HG03520 (cell line): ENCODE measurements at regions not wholly inside any gene's neighbourhood (a gene's known extent, or its start where the extent isn't known, plus 50 kb on each side); places are given as distances from the start of the nearest gene placed in this dataset.
"Not testable (repeated sequence)": the region's sequence is repeated elsewhere in the genome, so short reads cannot be mapped to it uniquely, and the experiment has no call there.

Source experiments
- ATAC-seq: cut with Tn5 transposase; IDR thresholded peaks from one replicate; pipeline ENCODE4 v1.9.1; 2021; ENCODE audit warnings: mild to moderate bottlenecking, moderate library complexity; ENCODE audit not compliant: unreplicated experiment

DNA sequence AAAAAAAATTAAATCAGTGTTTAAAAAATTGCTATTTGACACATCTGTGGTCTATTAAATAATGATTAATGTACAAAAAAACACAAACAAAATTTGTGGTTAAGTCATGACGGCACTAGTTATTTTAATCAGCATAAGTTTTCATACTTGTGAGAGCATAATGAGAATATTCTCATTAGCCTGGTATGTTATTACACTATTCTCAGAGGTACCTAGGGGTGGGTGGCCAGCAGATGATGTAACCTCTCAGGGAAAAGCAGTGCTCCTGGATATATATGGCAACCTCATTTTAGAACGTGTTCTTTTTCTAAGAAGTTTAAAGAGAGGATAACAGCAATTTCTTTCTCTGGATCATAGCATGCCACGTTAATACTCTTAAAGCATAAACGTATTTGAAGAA, 109.2 kb downstream of the GJA1 start:
- ATAC-seq = no peak

DNA sequence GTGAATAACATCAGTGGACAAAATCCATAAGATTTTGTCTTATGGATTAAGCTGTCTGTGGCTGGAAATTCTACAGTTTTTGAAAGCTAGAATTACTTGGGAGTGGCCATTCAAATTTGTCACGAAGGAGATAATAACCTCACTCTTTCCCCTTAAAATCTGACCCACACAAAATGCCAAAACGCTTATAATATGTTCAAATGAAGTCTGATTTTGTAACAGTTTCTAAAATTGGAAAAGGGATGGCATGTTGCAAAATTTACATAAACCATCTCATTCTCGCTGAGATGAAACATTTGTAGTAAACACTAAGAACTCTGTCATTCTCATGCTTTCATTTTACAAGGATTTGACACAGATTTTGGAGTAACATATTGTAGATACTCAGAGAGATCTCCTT, 112.7 kb downstream of the GJA1 start:
- ATAC-seq = no peak

DNA sequence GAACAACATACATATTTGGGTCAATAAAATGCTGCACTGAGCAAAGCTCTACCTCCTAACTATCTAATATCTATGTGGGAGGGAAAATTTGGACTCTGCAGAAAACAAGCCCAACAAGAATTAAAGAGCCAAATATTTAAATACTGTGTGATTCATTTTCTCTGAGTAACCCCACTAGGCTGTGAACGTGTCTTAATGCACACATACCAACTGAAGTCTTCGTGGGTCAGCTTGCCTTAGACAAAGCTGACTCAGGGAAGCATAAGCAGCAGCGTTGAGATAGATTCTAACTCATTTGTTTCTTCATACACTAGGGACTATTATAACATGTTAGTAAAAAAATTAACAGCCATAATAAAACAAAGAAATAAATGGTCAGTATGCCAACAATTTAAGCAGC, 114.3 kb downstream of the GJA1 start:
- ATAC-seq = no peak

DNA sequence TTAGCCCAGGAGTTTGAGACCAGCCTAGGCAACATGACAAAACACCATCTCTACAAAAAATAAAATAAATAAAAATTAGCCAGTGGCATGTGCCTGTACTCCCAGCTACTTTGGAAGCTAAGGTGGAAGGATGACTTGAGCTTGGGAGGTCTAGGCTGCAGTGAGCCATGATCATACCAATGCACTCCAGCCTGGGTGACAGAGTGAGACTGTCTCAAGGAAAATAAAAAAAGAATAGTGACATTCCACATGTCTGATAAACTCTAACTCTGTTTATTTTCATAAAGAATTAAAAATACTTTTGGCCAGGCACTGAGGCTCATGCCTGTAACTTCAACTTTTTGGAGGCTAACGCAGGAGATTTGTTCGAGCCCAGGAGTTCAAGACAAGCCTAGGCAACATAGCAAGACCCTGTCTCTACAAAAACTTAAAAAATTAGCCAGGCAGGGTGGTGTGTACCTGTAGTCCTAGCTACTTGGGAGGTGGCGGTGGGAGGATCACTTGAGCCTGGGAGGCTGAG, 115.1 kb downstream of the GJA1 start:
- ATAC-seq = no peak

DNA sequence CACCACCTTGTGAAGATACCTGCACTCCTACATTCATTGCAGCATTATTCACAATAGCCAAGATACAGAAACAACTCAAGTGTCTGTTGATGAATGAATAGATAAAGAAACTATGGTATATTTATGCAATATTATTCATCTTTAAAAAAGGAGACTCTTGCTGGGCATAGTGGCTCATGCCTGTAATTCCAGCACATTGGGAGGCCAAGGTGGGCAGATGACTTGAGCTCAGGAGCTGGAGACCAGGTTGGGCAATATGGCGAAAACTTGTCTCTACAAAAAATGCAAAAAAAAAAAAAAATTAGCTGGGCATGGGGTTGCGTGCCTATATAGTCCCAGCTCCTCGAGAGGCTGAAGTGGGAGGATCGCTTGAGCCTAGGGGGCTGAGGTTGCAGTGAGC, 119.8 kb downstream of the GJA1 start:
- no peak for ATAC-seq

DNA sequence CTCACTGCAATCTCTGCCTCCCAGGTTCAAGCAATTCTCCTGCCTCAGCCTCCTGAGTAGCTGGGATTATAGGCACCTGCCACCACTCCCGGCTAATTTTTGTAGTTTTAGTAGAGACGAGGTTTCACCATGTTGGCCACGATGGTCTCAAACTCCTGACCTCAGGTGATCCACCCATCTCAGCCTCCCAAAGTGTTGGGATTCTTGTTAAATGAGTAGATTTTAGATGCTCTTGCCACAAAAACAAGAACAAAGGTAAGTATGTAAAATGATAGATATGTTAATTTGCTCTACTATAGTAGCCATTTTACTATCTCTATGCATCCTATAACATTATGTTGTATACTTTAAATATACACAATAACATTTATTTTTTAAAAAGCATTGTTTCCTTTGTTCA, 120.7 kb downstream of the GJA1 start:
- ATAC-seq = not testable (repeated sequence)

DNA sequence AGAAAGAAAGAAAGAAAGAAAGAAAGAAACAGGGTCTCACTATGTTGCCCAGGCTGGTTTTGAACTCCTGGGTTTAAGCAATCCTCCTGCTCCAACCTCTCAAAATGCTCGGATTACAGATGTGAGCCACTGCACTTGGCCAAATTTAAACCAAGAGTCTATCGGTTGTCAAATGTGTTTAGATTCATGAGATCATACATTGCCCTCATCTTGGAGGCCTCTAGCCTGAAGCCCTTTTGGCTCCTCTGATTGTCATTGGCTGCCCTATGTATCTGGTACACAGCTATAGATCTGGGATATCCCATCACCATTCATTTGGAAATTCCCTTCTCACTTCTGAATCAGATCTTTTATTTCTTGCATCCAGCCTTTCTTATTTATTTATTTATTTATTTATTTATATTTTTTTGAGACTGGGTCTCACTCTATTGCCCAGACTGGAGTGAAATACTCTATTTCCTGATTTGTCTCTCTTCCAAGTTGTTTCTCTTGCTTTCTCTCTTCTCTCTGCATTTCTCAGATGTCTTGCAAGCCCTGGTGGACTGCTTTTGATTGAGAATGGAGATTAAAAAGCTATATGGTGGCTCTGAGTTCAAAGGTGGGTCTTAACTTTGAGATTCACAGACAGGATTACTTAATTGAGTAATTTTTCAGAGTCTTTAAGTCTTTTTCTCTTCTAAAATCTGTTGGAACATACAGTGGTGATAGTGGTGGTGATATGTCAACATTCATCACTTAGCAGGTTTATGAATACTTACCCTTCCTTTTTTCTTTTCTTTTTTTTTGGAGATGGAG, 121.9 kb downstream of the GJA1 start:
- ATAC-seq = no peak

DNA sequence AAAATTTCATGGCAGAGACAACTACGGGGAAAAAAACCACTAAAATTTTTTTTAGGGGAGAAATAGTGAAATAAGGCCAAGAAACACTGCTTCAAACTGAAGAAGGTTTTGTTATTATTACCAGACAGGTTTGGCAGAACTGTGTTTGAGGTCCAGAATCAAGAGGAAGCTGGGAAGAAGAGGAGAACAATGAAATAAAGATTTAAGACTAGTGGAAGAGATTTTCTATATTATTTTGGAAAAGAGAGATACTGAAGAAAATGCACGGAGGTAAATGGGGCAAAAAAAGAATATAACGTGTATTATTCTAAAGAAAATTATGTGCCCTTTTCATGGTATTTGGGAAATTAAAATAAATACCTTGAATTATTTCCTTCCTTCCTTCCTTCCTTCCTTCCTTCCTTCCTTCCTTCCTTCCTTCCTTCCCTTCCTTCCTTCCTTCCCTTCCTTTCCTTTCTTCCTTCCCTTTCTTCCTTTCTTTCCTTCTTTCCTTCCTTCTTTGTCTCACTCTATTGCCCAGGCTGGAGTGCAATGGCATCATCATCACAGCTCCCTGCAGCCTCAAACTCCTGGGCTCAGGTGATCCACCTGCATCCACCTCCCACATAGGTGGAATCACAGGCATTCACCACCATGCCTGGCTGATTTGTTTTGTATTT, 124.3 kb downstream of the GJA1 start:
- no peak for ATAC-seq

DNA sequence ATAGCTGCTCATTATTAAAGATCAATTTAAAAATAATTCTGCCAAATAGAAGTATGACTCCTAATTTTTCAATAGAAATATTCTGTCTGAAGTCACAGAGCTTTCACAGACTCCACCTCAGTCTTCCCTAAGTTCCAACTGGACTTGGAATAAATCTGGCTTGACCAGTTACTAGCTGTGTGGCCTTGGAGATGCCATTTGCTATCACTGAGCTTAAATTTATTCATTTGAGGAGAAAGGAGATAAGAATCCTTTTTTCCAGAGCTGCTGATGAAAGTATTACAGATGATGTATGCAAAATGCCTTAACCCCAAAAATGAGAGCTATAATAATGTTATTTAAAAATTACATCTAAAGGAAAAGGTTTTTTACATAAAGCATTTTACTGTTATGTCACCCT, 125.0 kb downstream of the GJA1 start:
- ATAC-seq = no peak

DNA sequence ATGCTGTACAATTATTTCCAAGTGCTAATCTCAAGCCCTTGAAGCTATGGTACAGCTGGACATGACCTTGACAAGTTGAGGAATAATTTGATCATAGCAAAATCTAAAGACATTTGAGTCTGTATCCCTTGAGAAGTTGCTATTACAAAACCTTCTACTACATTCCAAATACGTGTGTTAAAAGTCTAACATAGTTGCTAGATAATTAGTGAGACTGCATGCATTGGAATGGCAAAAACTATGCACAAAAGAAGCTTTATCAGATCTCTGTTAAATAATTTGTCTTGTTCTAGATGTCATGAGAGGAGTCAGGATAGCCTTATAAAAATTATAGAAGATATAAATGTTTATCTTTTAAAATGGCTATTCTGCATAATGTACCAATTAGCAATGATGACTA, 127.8 kb downstream of the GJA1 start:
- ATAC-seq = no peak

DNA sequence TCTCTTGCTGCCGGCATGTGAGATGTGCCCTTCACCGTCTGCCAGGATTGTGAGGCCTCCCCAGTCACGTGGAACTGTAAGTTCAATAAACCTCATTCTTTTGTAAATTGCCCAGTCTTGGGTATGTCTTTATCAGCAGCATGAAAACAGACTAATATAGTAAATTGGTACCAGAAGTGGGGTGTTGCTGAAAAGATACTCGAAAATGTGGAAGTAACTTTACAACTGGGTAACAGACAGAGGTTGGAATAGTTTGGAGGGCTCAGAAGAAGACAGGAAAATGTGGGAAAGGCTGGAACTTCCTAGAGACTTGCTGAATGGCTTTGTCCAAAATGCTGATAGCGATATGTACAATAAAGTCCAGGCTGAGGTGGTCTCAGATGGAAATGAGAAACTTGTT, 129.1 kb downstream of the GJA1 start:
- not testable (repeated sequence) for ATAC-seq

DNA sequence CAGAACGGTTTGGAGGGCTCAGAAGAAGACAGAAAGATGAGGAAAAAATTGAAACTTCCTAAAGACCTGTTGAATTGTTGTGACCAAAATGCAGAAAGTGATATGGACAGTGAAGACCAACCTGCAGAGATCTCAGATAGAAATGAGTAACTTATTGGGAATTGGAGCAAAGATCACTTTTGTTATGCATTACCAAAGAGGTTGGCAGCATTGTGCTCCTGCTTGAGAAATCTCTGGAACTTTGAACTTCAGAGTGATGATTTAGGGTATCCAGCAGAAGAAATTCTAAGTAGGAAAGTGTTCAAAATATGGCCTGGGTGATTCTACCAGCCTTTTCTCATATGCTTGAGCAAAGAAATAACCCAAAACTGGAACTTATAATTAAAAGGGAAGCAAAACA, 136.0 kb downstream of the GJA1 start:
- no peak for ATAC-seq

DNA sequence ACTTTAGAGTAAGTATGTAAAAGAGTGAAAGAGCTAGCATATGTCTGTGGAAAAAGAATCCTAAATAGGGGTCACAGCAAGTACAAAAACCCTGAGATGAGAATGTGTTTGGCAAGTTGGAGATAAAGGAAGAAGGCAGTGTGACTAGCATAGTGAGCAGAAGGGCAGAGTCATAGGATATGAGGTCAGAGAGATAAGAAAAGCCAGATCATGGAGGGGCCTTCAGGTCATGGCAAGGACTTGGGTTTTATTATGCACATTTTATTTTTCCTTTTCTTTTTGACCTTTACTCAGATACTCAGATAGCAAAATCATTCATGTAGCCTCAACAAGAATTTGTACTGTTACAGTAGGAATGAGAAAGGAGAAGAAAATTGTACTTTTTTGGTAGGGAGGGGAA, 138.0 kb downstream of the GJA1 start:
- ATAC-seq = no peak

DNA sequence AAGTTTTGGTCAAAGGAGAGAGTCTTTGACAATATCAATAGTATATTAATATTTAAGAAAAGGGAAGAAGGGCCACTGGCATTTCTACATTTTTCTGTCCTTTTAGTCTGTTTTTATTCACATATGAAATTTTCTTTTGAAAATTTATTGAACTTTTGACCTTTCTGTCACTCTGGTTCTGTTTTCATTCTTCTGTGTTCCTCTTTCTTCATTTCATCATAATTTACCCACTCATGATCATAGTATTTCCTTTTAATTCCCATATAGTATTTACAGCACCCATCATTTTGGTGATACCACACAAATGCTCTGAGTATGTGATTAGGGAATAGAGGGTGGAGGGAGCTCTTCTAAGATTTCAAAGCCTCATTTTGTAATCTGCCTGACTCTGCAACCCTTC, 142.8 kb downstream of the GJA1 start:
- no peak for ATAC-seq

DNA sequence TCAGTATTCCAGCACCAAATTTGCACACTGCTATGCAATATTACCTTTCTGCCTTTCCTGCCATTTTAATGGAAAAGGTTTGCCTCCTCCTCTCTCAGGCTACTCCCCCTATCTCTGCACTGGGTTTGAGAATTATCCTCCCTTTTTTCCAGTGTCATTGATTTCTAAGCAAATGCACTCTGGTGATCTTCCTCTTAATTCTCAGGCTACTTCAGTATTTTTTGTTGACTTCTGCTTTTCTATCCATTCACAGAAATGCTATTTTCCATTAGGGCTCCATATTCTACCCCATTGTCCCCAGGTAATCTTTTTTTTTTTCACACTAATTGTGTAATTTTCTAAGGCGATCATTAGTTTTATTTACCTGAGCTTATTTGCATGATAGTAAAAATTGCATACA, 144.0 kb downstream of the GJA1 start:
- no peak for ATAC-seq

DNA sequence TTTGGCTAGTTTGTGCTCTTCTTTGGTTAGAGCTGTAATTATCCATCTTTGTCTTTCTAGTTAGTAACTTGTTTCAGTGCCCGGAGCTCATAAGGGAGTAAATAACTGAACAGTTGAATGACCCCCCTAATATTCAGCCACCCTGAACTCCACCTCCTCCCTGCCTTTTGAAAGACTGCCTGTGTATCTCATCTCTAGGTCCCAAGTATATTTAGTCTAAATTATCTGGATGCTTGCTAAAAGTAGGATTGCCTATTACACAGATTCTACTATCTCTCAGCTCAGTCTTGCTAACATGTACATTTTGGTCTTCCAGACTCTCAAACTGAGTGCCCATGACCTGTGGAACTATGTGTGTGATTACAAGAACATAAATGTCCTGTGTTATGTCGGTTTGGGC, 145.9 kb downstream of the GJA1 start:
- ATAC-seq = no peak

DNA sequence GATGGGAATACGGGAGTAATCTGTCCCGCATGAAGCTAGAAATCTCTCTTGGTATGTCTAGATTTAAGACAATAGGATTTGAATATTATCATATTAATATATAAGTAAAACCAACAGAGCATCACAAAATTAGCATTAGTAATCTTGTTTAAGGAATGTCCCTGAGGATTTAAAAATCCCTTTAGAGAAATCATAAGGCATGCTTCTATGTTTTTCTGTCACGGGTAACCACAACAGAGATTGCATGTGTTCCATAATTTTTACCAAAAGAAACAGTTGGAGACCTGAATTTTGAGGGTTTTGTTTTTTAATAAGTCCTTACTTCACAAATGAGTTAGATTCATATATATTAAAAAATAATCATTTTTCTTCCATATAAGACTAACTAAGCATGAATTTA, 146.8 kb downstream of the GJA1 start:
- no peak for ATAC-seq

DNA sequence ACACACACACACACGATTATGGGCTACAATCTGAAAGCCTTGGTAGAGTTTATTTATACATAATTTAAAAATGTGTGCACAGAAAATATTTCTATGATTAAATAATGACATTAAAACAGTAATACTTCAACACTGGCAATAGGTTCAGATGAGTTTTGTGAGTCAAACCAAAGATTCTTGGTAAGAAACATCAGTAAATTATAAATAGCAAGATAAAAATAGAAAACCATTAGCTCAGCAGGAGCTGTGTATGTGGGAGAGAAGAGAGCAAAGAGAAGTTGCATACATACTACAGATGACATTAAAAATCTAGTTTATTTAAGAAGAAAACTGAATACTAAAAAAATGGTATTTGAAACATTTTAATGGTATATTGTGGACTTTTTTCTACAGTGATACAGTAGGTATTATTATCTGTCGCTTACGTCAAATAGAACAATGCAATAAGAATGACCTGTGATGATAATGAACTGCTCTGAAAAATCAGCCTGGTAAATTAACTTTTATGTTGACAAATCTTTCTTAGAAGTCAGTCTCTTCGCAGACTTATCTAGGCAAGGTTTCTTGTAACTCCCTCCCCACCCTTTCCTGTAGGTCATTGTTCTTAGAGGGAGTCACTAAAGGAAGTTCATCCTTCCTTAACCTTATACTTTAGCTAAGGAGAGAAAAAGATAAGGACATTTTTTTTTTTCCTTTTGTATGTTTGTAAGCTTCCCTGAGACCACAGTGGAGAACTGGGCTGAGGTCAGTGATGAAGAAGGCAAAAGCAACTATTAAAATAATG, 149.3 kb downstream of the GJA1 start:
- no peak for ATAC-seq

DNA sequence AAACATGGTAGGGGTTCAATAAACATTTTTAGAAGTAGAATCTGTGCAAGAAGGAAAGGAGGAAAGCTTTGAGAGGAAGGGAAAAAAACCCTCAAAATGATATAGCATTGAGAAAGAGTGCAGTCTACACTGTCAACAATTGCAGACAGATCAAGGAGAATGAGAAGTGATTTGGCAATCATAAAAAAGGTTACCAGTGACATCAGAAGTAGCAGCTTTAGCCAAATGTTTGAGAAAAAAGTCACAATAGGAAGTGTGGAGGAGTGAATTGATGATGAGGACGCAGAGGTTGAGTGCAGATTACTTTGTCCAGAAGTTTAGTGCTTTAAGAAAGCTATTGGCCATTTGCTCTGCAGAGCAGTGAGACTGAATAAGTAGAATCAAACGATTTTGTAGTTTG, 155.0 kb downstream of the GJA1 start:
- no peak for ATAC-seq

DNA sequence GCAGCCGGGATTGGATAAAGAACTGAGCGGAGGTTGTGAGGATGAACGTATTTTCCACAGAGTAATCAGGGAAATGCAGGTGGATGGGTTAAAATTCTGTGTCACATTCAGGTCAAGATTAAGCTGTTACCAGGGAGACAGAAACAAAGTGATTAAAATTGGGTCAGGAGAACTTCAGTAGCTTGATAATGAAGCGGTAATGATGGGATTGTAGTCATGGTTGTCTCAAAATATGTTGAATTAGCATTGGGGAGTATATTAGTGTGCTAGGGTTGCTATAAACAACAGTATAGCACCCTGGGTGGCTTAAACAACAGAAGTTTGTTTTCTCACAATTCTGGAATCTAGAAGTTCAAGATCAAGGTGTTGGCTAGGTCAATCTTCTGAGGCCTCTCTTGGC, 155.5 kb downstream of the GJA1 start:
- no peak for ATAC-seq

DNA sequence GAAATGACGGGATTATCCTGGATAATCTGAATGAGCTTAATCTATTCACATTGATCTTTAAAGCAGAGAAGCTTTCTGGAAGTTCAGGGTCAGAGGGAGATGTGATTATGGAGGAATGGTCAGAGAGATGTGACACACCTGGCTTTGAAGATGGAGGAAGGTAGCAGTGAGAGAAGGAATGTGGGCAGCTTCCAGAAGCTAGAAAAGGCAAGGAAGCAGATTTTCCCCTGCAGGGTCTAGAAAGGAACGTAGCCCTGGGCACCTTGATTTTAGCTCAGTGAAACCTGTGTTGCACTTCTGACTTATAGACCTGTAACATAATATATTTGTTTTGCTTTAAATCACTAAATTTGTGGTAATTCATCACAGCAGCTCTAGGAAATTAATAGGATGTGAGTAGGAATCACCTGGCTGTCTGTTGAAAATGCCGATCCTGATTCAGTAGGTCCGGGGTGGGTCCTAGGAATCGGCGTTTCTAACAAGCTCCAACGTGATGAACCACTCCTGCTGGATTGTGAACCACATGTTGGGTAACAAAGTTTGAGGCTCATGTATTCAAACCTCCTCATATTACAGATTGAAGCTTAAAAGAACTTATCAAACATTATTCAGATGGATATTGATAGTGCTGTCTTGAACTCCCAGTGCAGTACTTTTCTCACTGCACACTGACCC, 157.0 kb downstream of the GJA1 start:
- no peak for ATAC-seq
